ENCODE measurements at regions not wholly inside any gene's neighbourhood (a gene's known extent, or its start where the extent isn't known, plus 50 kb on each side); places are given as distances from the start of the nearest gene placed in this dataset.

DNA sequence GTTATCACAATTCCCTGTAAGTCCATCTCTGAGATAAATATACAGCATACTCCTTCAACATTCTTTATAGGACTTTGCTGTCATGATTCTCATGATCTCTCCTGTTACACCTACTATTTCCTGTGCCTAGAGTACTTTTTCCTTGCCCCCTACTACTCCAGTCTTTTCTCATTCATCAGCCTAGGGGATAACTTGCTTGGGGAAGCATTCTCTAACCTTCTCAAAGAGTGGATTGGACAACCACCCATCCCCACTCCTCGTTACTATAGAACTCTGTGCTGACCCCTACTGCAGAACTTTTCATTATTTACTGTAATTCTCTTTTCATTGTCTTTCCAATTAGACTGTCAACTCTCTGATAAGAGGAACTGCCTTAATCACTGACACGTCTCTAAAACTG, 57.4 kb upstream of the TFEC start:
- TF ChIP-seq, protein P1, sequence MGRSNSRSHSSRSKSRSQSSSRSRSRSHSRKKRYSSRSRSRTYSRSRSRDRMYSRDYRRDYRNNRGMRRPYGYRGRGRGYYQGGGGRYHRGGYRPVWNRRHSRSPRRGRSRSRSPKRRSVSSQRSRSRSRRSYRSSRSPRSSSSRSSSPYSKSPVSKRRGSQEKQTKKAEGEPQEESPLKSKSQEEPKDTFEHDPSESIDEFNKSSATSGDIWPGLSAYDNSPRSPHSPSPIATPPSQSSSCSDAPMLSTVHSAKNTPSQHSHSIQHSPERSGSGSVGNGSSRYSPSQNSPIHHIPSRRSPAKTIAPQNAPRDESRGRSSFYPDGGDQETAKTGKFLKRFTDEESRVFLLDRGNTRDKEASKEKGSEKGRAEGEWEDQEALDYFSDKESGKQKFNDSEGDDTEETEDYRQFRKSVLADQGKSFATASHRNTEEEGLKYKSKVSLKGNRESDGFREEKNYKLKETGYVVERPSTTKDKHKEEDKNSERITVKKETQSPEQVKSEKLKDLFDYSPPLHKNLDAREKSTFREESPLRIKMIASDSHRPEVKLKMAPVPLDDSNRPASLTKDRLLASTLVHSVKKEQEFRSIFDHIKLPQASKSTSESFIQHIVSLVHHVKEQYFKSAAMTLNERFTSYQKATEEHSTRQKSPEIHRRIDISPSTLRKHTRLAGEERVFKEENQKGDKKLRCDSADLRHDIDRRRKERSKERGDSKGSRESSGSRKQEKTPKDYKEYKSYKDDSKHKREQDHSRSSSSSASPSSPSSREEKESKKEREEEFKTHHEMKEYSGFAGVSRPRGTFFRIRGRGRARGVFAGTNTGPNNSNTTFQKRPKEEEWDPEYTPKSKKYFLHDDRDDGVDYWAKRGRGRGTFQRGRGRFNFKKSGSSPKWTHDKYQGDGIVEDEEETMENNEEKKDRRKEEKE (IDR thresholded peaks at IDR 0.05): no peak
- no peak for TF ChIP-seq PLRG1 (conservative IDR thresholded peaks at IDR 0.05)
- TF ChIP-seq, protein P2, sequence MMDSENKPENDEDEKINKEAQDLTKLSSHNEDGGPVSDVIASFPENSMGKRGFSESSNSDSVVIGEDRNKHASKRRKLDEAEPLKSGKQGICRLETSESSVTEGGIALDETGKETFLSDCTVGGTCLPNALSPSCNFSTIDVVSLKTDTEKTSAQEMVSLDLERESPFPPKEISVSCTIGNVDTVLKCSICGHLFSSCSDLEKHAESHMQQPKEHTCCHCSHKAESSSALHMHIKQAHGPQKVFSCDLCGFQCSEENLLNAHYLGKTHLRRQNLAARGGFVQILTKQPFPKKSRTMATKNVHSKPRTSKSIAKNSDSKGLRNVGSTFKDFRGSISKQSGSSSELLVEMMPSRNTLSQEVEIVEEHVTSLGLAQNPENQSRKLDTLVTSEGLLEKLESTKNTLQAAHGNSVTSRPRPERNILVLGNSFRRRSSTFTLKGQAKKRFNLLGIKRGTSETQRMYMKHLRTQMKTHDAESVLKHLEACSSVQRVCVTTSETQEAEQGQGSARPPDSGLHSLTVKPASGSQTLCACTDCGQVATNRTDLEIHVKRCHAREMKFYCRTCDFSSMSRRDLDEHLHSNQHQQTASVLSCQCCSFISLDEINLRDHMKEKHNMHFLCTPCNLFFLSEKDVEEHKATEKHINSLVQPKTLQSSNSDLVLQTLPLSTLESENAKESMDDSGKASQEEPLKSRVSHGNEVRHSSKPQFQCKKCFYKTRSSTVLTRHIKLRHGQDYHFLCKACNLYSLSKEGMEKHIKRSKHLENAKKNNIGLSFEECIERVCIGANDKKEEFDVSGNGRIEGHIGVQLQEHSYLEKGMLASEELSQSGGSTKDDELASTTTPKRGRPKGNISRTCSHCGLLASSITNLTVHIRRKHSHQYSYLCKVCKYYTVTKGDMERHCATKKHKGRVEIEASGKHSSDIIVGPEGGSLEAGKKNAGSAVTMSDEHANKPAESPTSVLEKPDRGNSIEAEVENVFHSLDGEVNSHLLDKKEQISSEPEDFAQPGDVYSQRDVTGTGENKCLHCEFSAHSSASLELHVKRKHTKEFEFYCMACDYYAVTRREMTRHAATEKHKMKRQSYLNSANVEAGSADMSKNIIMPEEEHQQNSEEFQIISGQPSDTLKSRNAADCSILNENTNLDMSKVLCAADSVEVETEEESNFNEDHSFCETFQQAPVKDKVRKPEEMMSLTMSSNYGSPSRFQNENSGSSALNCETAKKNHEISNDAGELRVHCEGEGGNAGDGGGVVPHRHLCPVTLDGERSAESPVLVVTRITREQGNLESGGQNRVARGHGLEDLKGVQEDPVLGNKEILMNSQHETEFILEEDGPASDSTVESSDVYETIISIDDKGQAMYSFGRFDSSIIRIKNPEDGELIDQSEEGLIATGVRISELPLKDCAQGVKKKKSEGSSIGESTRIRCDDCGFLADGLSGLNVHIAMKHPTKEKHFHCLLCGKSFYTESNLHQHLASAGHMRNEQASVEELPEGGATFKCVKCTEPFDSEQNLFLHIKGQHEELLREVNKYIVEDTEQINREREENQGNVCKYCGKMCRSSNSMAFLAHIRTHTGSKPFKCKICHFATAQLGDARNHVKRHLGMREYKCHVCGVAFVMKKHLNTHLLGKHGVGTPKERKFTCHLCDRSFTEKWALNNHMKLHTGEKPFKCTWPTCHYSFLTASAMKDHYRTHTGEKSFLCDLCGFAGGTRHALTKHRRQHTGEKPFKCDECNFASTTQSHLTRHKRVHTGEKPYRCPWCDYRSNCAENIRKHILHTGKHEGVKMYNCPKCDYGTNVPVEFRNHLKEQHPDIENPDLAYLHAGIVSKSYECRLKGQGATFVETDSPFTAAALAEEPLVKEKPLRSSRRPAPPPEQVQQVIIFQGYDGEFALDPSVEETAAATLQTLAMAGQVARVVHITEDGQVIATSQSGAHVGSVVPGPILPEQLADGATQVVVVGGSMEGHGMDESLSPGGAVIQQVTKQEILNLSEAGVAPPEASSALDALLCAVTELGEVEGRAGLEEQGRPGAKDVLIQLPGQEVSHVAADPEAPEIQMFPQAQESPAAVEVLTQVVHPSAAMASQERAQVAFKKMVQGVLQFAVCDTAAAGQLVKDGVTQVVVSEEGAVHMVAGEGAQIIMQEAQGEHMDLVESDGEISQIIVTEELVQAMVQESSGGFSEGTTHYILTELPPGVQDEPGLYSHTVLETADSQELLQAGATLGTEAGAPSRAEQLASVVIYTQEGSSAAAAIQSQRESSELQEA (CRISPR knock-in tag; IDR thresholded peaks at IDR 0.05; ENCODE audit: not compliant biosample characterization): no peak
- TF ChIP-seq, protein P3, sequence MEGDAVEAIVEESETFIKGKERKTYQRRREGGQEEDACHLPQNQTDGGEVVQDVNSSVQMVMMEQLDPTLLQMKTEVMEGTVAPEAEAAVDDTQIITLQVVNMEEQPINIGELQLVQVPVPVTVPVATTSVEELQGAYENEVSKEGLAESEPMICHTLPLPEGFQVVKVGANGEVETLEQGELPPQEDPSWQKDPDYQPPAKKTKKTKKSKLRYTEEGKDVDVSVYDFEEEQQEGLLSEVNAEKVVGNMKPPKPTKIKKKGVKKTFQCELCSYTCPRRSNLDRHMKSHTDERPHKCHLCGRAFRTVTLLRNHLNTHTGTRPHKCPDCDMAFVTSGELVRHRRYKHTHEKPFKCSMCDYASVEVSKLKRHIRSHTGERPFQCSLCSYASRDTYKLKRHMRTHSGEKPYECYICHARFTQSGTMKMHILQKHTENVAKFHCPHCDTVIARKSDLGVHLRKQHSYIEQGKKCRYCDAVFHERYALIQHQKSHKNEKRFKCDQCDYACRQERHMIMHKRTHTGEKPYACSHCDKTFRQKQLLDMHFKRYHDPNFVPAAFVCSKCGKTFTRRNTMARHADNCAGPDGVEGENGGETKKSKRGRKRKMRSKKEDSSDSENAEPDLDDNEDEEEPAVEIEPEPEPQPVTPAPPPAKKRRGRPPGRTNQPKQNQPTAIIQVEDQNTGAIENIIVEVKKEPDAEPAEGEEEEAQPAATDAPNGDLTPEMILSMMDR (CRISPR knock-in tag; IDR thresholded peaks at IDR 0.05): no peak
